AG09319 (cell line): ENCODE measurements at regions not wholly inside any gene's neighbourhood (a gene's known extent, or its start where the extent isn't known, plus 50 kb on each side); places are given as distances from the start of the nearest gene placed in this dataset.

Source experiments
- DNase-seq: peaks from one replicate; pipeline ENCODE4 v3.0.0-alpha.2; 2010; ENCODE audit warnings: low read depth; ENCODE audit errors: extremely low read depth
- TF ChIP-seq, protein P1 (sequence below): IDR thresholded peaks from 2 replicates; pipeline ENCODE4 v1.5.1; 2011; ENCODE audit warnings: low read depth, mild to moderate bottlenecking, inconsistent platforms, low read length, moderate library complexity

DNA sequence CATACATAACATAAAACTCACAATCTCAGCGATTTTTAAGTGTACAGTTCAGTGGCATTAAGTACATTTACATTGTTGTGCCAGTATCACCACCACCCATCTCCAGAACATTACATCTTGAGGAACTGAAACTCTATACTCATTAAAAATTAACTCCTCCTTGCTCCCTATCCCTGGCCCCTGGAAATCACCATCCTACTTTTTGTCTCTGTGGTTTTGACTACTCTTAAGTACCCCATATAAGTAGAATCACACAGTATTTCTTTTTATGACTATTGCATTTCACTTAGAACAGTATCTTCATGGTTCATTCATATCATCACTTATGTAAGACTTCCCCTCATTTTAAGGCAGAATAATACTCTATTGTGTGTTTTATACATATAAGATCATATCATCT is 1108.1 kb downstream of the GRIK2 start:
- DNase-seq = no peak
- TF ChIP-seq, protein P1, sequence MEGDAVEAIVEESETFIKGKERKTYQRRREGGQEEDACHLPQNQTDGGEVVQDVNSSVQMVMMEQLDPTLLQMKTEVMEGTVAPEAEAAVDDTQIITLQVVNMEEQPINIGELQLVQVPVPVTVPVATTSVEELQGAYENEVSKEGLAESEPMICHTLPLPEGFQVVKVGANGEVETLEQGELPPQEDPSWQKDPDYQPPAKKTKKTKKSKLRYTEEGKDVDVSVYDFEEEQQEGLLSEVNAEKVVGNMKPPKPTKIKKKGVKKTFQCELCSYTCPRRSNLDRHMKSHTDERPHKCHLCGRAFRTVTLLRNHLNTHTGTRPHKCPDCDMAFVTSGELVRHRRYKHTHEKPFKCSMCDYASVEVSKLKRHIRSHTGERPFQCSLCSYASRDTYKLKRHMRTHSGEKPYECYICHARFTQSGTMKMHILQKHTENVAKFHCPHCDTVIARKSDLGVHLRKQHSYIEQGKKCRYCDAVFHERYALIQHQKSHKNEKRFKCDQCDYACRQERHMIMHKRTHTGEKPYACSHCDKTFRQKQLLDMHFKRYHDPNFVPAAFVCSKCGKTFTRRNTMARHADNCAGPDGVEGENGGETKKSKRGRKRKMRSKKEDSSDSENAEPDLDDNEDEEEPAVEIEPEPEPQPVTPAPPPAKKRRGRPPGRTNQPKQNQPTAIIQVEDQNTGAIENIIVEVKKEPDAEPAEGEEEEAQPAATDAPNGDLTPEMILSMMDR = no peak

DNA sequence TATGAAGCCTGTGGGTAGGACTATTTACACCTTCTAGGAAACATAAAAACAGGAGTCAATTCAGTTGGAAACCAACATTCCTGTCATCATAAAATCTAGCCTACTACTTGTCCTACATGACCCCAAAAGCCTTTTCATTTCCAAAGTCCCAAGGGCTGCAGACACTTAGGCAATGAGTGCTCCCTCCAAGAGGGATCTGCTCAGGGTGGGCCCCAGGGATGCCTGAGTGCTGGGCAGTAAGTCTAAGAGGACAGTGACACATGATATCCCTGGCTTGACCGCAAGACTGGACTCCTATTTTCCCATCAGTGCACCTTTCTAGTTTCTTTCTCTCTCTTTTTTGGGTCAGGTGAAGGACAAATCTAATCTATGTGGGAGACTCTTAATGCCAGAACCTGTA is 1101.3 kb downstream of the GRIK2 start:
- DNase-seq = no peak

DNA sequence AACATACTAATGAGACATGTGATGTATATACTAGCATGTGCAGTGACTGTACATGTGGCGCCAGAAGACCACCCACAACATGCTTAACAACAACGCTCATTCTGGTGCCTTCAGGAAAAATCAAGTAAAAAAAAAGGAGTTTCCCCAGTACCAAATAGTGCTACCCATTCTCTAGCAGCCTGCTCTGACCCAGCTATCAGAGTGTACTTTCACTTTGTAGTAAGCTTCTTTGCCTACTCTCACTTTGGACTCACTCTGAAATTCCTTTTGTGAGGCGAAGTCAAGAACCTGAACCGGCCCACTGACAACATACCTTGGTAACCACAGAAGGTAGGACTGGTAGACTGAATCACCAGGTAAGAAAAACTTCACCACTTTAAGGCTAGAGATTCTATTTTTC is 1100.0 kb downstream of the GRIK2 start:
- TF ChIP-seq, protein P1 = no peak
- no peak for DNase-seq

More for the DNA sequence above, 1101.3 kb downstream of the GRIK2 start:
- TF ChIP-seq, protein P1 = no peak

DNA sequence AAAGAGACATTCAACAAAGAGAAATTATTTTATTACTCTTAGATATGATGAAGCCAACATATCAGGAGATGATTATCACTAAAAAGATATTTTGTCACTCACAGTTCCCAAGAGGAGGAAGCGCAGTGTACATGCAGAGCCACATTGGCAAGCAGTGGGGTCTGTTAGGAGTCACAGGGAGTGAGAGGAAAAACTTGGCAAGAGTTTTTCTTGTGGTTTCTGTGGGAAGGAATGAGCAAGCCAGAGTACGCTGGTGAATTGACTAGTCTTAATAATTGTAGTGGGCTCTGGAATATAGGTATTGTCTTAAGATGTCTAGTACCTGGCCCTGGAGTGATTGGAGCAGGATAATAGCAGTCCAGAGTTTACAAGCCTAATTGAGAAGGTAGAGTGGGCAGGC is 1095.2 kb downstream of the GRIK2 start:
- DNase-seq = no peak
- TF ChIP-seq, protein P1 = no peak

DNA sequence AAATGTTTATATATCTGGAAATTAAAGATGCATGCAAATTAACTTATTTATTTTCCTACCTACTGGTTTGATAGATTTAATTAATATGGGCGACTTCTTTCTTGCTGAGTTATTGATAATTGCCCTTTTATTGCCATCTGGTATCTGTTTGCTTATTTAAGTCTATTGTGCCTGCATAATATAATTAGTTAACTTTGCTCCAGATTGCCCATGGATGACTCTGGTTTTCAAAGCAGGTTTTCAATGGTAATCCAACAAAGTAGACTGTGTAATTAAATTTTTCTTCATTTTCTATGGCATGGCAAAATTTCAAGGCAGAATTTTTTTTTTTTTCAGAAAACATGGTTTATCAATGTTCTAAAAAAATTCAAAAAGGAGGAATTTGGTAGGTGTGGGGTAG is 1092.0 kb downstream of the GRIK2 start:
- TF ChIP-seq, protein P1 = no peak

DNA sequence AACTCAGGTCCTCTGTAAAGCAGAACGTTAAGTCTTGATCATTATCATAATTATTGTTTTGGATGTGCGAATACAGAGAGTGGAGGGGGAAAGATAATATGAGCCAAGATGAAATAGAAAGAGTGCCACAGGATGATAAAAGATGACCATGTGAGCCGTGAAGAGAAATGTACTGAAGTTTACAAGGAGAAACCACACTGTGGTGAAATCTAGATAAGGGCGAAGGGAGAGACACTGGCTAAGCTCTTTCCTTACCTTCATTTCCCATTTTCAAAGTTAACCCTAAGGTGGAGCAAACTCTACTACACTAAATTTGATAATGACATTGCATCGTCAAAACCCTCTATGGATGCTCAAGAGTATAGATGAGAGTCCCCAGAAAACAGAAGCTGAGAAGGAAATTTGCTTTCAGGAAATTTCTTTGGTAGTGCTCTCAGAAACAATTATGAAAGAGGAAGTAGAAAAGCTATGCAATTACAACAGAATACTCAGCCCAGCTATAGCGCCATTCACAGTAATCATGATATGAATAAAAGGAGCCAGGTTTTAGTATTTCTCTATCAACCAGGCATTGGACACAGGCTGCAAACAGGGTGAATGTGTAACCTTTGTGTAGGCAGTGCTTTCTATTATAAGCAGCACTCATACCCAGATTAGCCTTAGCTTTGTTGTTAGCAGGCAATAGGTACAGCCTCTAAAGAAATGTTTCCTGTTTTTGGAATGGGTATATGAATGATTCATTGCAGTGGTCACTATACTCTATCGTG is 1080.7 kb downstream of the GRIK2 start:
- no peak for DNase-seq
- TF ChIP-seq, protein P1 = no peak

More for the DNA sequence above, 1092.0 kb downstream of the GRIK2 start:
- no peak for DNase-seq

DNA sequence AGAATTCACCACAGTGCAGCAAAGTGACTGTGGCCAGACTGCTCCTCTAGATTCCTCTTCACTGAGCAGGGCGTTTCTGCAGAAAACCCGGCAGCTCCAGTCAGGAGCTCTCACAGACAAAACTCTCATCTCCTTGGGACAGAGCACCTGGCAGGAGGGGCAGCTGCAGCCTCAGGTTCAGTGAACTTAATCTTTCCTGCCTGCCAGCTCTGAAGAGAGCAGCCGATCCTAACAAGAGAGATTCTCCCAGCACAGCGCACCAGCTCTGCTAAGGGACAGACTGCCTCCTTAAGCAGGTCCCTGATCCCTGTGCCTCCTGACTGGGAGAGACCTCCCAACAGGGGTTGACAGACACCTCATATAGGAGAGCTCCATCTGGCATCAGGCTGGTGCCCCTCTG is 1065.5 kb downstream of the GRIK2 start:
- TF ChIP-seq, protein P1 = no peak
- no peak for DNase-seq
